ENCODE measurements at regions not wholly inside any gene's neighbourhood (a gene's known extent, or its start where the extent isn't known, plus 50 kb on each side); places are given as distances from the start of the nearest gene placed in this dataset.

GRCh38 chr3:106643684-106644161 is 733.5 kb upstream of the CCDC54 start:
- no peak for TF ChIP-seq SPI1 (IDR thresholded peaks at IDR 0.05; ENCODE audit: low read depth, low read length)
- TF ChIP-seq PAX5 (IDR thresholded peaks at IDR 0.05; ENCODE audit: insufficient read depth, low read length, severe bottlenecking), result no peak
- TF ChIP-seq TAF1 (IDR thresholded peaks at IDR 0.05; ENCODE audit: low read depth, low read length), result no peak
- no peak for TF ChIP-seq POU2F2 (IDR thresholded peaks at IDR 0.05; ENCODE audit: low read depth, low read length)
- TF ChIP-seq POLR2AphosphoS5 (IDR thresholded peaks at IDR 0.05; ENCODE audit: low read depth, low read length), result no peak
- TF ChIP-seq POLR2A (IDR thresholded peaks at IDR 0.05; ENCODE audit: low read depth, low read length), result no peak
- no peak for FAIRE-seq
- no peak for DNase-seq (ENCODE audit: insufficient read length, low spot score)

- FAIRE-seq (no peak), DNase-seq (ENCODE audit: insufficient read length, low spot score) (no peak)
- TF ChIP-seq PAX5 (IDR thresholded peaks at IDR 0.05; ENCODE audit: insufficient read depth, low read length, severe bottlenecking) (no peak), POLR2A (IDR thresholded peaks at IDR 0.05; ENCODE audit: low read depth, low read length) (no peak), POLR2AphosphoS5 (IDR thresholded peaks at IDR 0.05; ENCODE audit: low read depth, low read length) (no peak), TAF1 (IDR thresholded peaks at IDR 0.05; ENCODE audit: low read depth, low read length) (no peak), POU2F2 (IDR thresholded peaks at IDR 0.05; ENCODE audit: low read depth, low read length) (no peak), SPI1 (IDR thresholded peaks at IDR 0.05; ENCODE audit: low read depth, low read length) (no peak)
Measured at GRCh38 chr3:106673926-106674569, 703.2 kb upstream of the CCDC54 start.

- no peak for DNase-seq (ENCODE audit: insufficient read length, low spot score)
- TF ChIP-seq SPI1 (IDR thresholded peaks at IDR 0.05; ENCODE audit: low read depth, low read length) (no peak), POLR2AphosphoS5 (IDR thresholded peaks at IDR 0.05; ENCODE audit: low read depth, low read length) (no peak), POLR2A (IDR thresholded peaks at IDR 0.05; ENCODE audit: low read depth, low read length) (no peak), TAF1 (IDR thresholded peaks at IDR 0.05; ENCODE audit: low read depth, low read length) (no peak), PAX5 (IDR thresholded peaks at IDR 0.05; ENCODE audit: insufficient read depth, low read length, severe bottlenecking) (no peak), POU2F2 (IDR thresholded peaks at IDR 0.05; ENCODE audit: low read depth, low read length) (no peak)
- FAIRE-seq, result no peak
Measured at GRCh38 chr3:106675451-106675850, 701.8 kb upstream of the CCDC54 start.

- DNase-seq (ENCODE audit: insufficient read length, low spot score), result no peak
- TF ChIP-seq TAF1 (IDR thresholded peaks at IDR 0.05; ENCODE audit: low read depth, low read length), result no peak
- TF ChIP-seq POLR2AphosphoS5 (IDR thresholded peaks at IDR 0.05; ENCODE audit: low read depth, low read length), result no peak
- TF ChIP-seq PAX5 (IDR thresholded peaks at IDR 0.05; ENCODE audit: insufficient read depth, low read length, severe bottlenecking), result no peak
- TF ChIP-seq POLR2A (IDR thresholded peaks at IDR 0.05; ENCODE audit: low read depth, low read length), result no peak
- no peak for FAIRE-seq
Measured at GRCh38 chr3:106678657-106679390, 698.4 kb upstream of the CCDC54 start.

- FAIRE-seq (no peak), DNase-seq (ENCODE audit: insufficient read length, low spot score) (no peak)
- no peak for TF ChIP-seq TAF1 (IDR thresholded peaks at IDR 0.05; ENCODE audit: low read depth, low read length)
- no peak for TF ChIP-seq POLR2A (IDR thresholded peaks at IDR 0.05; ENCODE audit: low read depth, low read length)
- TF ChIP-seq POLR2AphosphoS5 (IDR thresholded peaks at IDR 0.05; ENCODE audit: low read depth, low read length), result no peak
- no peak for TF ChIP-seq POU2F2 (IDR thresholded peaks at IDR 0.05; ENCODE audit: low read depth, low read length)
- TF ChIP-seq SPI1 (IDR thresholded peaks at IDR 0.05; ENCODE audit: low read depth, low read length), result no peak
- TF ChIP-seq PAX5 (IDR thresholded peaks at IDR 0.05; ENCODE audit: insufficient read depth, low read length, severe bottlenecking), result no peak
Measured at GRCh38 chr3:106683953-106684620, 693.2 kb upstream of the CCDC54 start.

GRCh38 chr3:106685745-106686144 is 691.5 kb upstream of the CCDC54 start:
- FAIRE-seq (no peak), DNase-seq (ENCODE audit: insufficient read length, low spot score) (no peak)
- TF ChIP-seq PAX5 (IDR thresholded peaks at IDR 0.05; ENCODE audit: insufficient read depth, low read length, severe bottlenecking) (no peak), TAF1 (IDR thresholded peaks at IDR 0.05; ENCODE audit: low read depth, low read length) (no peak), SPI1 (IDR thresholded peaks at IDR 0.05; ENCODE audit: low read depth, low read length) (no peak), POLR2AphosphoS5 (IDR thresholded peaks at IDR 0.05; ENCODE audit: low read depth, low read length) (no peak), POLR2A (IDR thresholded peaks at IDR 0.05; ENCODE audit: low read depth, low read length) (no peak), POU2F2 (IDR thresholded peaks at IDR 0.05; ENCODE audit: low read depth, low read length) (no peak)

- TF ChIP-seq POU2F2 (IDR thresholded peaks at IDR 0.05; ENCODE audit: low read depth, low read length) (no peak), TAF1 (IDR thresholded peaks at IDR 0.05; ENCODE audit: low read depth, low read length) (no peak), PAX5 (IDR thresholded peaks at IDR 0.05; ENCODE audit: insufficient read depth, low read length, severe bottlenecking) (no peak), SPI1 (IDR thresholded peaks at IDR 0.05; ENCODE audit: low read depth, low read length) (no peak), POLR2AphosphoS5 (IDR thresholded peaks at IDR 0.05; ENCODE audit: low read depth, low read length) (no peak), POLR2A (IDR thresholded peaks at IDR 0.05; ENCODE audit: low read depth, low read length) (no peak)
- FAIRE-seq (no peak), DNase-seq (ENCODE audit: insufficient read length, low spot score) (no peak)
Measured at GRCh38 chr3:106687905-106688304, 689.3 kb upstream of the CCDC54 start.

- no peak for DNase-seq (ENCODE audit: insufficient read length, low spot score)
- TF ChIP-seq POLR2AphosphoS5 (IDR thresholded peaks at IDR 0.05; ENCODE audit: low read depth, low read length), result no peak
- no peak for TF ChIP-seq PAX5 (IDR thresholded peaks at IDR 0.05; ENCODE audit: insufficient read depth, low read length, severe bottlenecking)
- no peak for TF ChIP-seq SPI1 (IDR thresholded peaks at IDR 0.05; ENCODE audit: low read depth, low read length)
- TF ChIP-seq POLR2A (IDR thresholded peaks at IDR 0.05; ENCODE audit: low read depth, low read length), result no peak
- TF ChIP-seq POU2F2 (IDR thresholded peaks at IDR 0.05; ENCODE audit: low read depth, low read length), result no peak
- FAIRE-seq, result no peak
Measured at GRCh38 chr3:106688464-106688863, 688.8 kb upstream of the CCDC54 start.

GRCh38 chr3:106691476-106691875 is 685.8 kb upstream of the CCDC54 start:
- DNase-seq (ENCODE audit: insufficient read length, low spot score), result no peak
- no peak for FAIRE-seq
- no peak for TF ChIP-seq POLR2A (IDR thresholded peaks at IDR 0.05; ENCODE audit: low read depth, low read length)
- no peak for TF ChIP-seq TAF1 (IDR thresholded peaks at IDR 0.05; ENCODE audit: low read depth, low read length)
- TF ChIP-seq POU2F2 (IDR thresholded peaks at IDR 0.05; ENCODE audit: low read depth, low read length), result no peak
- no peak for TF ChIP-seq POLR2AphosphoS5 (IDR thresholded peaks at IDR 0.05; ENCODE audit: low read depth, low read length)
- TF ChIP-seq PAX5 (IDR thresholded peaks at IDR 0.05; ENCODE audit: insufficient read depth, low read length, severe bottlenecking), result no peak

Data from GM12891 (cell line).